ENCODE measurements at regions not wholly inside any gene's neighbourhood (a gene's known extent, or its start where the extent isn't known, plus 50 kb on each side); places are given as distances from the start of the nearest gene placed in this dataset.

GRCh38 chr11:129314371-129314770, 61.3 kb upstream of the BARX2 start:
- CTCF ChIA-PET, result interaction anchor here (0.6 to 2.7 kb wide), 3 partner anchors 13 to 239 kb away, joined by 3 to 16 read pairs (median 5); no protein-coding TSS in a partner anchor
- ATAC-seq (no peak), DNase-seq (ENCODE audit: low spot score) (no peak)
- peaks cover 5% of the 10 kb centered on the region; the same call in 1 of the 2 replicates for H3K36me3 Mint-ChIP-seq
- TF ChIP-seq ZNF232 (CRISPR knock-in tag; IDR thresholded peaks at IDR 0.05), result no peak
- TF ChIP-seq CREM (CRISPR knock-in tag; IDR thresholded peaks at IDR 0.05), result no peak
- TF ChIP-seq CTCF (IDR thresholded peaks at IDR 0.05), result no peak
- no peak for TF ChIP-seq NFYB (CRISPR knock-in tag; conservative IDR thresholded peaks at IDR 0.05; ENCODE audit: low read depth)
- TF ChIP-seq KAT7 (CRISPR knock-in tag; IDR thresholded peaks at IDR 0.05; ENCODE audit: borderline replicate concordance), result no peak
- TF ChIP-seq GABPB1 (CRISPR knock-in tag; IDR thresholded peaks at IDR 0.05), result no peak
- TF ChIP-seq RORB (CRISPR knock-in tag; IDR thresholded peaks at IDR 0.05), result no peak
- TF ChIP-seq ZNF423 (CRISPR knock-in tag; IDR thresholded peaks at IDR 0.05), result no peak
- TF ChIP-seq ZNF416 (CRISPR knock-in tag; IDR thresholded peaks at IDR 0.05), result no peak
- TF ChIP-seq ZSCAN18 (CRISPR knock-in tag; IDR thresholded peaks at IDR 0.05), result no peak
- no peak for TF ChIP-seq FOXP1 (CRISPR knock-in tag; IDR thresholded peaks at IDR 0.05; ENCODE audit: borderline replicate concordance)
- TF ChIP-seq, protein P1, sequence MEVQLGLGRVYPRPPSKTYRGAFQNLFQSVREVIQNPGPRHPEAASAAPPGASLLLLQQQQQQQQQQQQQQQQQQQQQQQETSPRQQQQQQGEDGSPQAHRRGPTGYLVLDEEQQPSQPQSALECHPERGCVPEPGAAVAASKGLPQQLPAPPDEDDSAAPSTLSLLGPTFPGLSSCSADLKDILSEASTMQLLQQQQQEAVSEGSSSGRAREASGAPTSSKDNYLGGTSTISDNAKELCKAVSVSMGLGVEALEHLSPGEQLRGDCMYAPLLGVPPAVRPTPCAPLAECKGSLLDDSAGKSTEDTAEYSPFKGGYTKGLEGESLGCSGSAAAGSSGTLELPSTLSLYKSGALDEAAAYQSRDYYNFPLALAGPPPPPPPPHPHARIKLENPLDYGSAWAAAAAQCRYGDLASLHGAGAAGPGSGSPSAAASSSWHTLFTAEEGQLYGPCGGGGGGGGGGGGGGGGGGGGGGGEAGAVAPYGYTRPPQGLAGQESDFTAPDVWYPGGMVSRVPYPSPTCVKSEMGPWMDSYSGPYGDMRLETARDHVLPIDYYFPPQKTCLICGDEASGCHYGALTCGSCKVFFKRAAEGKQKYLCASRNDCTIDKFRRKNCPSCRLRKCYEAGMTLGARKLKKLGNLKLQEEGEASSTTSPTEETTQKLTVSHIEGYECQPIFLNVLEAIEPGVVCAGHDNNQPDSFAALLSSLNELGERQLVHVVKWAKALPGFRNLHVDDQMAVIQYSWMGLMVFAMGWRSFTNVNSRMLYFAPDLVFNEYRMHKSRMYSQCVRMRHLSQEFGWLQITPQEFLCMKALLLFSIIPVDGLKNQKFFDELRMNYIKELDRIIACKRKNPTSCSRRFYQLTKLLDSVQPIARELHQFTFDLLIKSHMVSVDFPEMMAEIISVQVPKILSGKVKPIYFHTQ (CRISPR knock-in tag; IDR thresholded peaks at IDR 0.05), result no peak
- TF ChIP-seq, protein P2, sequence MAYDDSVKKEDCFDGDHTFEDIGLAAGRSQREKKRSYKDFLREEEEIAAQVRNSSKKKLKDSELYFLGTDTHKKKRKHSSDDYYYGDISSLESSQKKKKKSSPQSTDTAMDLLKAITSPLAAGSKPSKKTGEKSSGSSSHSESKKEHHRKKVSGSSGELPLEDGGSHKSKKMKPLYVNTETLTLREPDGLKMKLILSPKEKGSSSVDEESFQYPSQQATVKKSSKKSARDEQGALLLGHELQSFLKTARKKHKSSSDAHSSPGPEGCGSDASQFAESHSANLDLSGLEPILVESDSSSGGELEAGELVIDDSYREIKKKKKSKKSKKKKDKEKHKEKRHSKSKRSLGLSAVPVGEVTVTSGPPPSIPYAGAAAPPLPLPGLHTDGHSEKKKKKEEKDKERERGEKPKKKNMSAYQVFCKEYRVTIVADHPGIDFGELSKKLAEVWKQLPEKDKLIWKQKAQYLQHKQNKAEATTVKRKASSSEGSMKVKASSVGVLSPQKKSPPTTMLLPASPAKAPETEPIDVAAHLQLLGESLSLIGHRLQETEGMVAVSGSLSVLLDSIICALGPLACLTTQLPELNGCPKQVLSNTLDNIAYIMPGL (CRISPR knock-in tag; IDR thresholded peaks at IDR 0.05), result no peak
- TF ChIP-seq ZNF512 (CRISPR knock-in tag; IDR thresholded peaks at IDR 0.05; ENCODE audit: borderline replicate concordance), result no peak
- no peak for TF ChIP-seq IRF1 (CRISPR knock-in tag; IDR thresholded peaks at IDR 0.05)
- no peak for TF ChIP-seq ATF6 (CRISPR knock-in tag; IDR thresholded peaks at IDR 0.05)
- no peak for TF ChIP-seq ZNF138 (CRISPR knock-in tag; conservative IDR thresholded peaks at IDR 0.05)
- no peak for TF ChIP-seq EMX1 (CRISPR knock-in tag; IDR thresholded peaks at IDR 0.05)
- no peaks in the 10 kb centered on the region for H3K27me3 Mint-ChIP-seq (ENCODE audit: low read depth)
- POLR2A ChIA-PET, result no interaction called here
- no peak overlapping the region for H3K27ac Mint-ChIP-seq
- H3K9me3 Mint-ChIP-seq, result peaks cover 16% of the 10 kb centered on the region
- H3K4me1 Mint-ChIP-seq, result peaks cover 57% of the 10 kb centered on the region
- H3K4me3 Mint-ChIP-seq, result no peak overlapping the region
